Ishikawa (cell line): ENCODE measurements at regions not wholly inside any gene's neighbourhood (a gene's known extent, or its start where the extent isn't known, plus 50 kb on each side); places are given as distances from the start of the nearest gene placed in this dataset.

Source experiments
- CEBPB ChIP-seq: IDR thresholded peaks from 2 replicates; pipeline ENCODE4 v1.6.1; 2012
- CREB1 ChIP-seq: IDR thresholded peaks from 2 replicates; pipeline ENCODE4 v1.6.1; 2012; ENCODE audit warnings: low read depth
- EGR1 ChIP-seq: IDR thresholded peaks from 2 replicates; pipeline ENCODE4 v1.6.1; 2012
- EP300 ChIP-seq: IDR thresholded peaks from 2 replicates; pipeline ENCODE4 v1.6.1; 2012; ENCODE audit warnings: borderline replicate concordance
- FOXM1 ChIP-seq: IDR thresholded peaks from 2 replicates; pipeline ENCODE4 v1.6.1; 2012; ENCODE audit warnings: low read depth, borderline replicate concordance
- MAX ChIP-seq: IDR thresholded peaks from 2 replicates; pipeline ENCODE4 v1.6.1; 2012
- NFIC ChIP-seq: IDR thresholded peaks from 2 replicates; pipeline ENCODE4 v1.6.1; 2012
- RAD21 ChIP-seq: IDR thresholded peaks from 2 replicates; pipeline ENCODE4 v1.6.1; 2012; ENCODE audit warnings: low read depth
- REST ChIP-seq: IDR thresholded peaks from 2 replicates; pipeline ENCODE4 v1.6.1; 2012; ENCODE audit warnings: low read depth, mild to moderate bottlenecking
- TAF1 ChIP-seq: IDR thresholded peaks from 2 replicates; pipeline ENCODE4 v1.6.1; 2012; ENCODE audit warnings: low read depth, mild to moderate bottlenecking
- TCF12 ChIP-seq: IDR thresholded peaks from 2 replicates; pipeline ENCODE4 v1.6.1; 2012; ENCODE audit warnings: low read depth
- TEAD4 ChIP-seq: IDR thresholded peaks from 2 replicates; pipeline ENCODE4 v1.6.1; 2012
- USF1 ChIP-seq: IDR thresholded peaks from 2 replicates; pipeline ENCODE4 v1.6.1; 2012
- YY1 ChIP-seq: IDR thresholded peaks from 2 replicates; pipeline ENCODE4 v1.6.1; 2012; ENCODE audit warnings: low read depth
- ZBTB7A ChIP-seq: IDR thresholded peaks from 2 replicates; pipeline ENCODE4 v1.6.1; 2012; ENCODE audit warnings: low read depth

- peak; percentile 33; the same call in 1 of the 2 replicates for TF ChIP-seq NFIC
- TF ChIP-seq ZBTB7A = no peak
These were observed 586.9 kb upstream of the INTU start for GRCh38 chr4:127045861-127046260.

- TF ChIP-seq MAX = no peak
- no peak for TF ChIP-seq USF1
These were observed 584.8 kb upstream of the INTU start for GRCh38 chr4:127047930-127048329.

- TF ChIP-seq NFIC (no peak), EGR1 (no peak), CREB1 (no peak), RAD21 (no peak), CEBPB (no peak), REST (no peak), MAX (no peak), TCF12 (no peak), TEAD4 (no peak), FOXM1 (no peak), ZBTB7A (no peak), USF1 (no peak)
These were observed 584.2 kb upstream of the INTU start for GRCh38 chr4:127048376-127049044.

- TF ChIP-seq EP300 = no peak
- TF ChIP-seq TCF12 = no peak
- no peak for TF ChIP-seq ZBTB7A
- TF ChIP-seq EGR1 = no peak
- no peak for TF ChIP-seq TEAD4
- TF ChIP-seq USF1 = no peak
- TF ChIP-seq MAX = no peak
- TF ChIP-seq RAD21 = no peak
- TF ChIP-seq TAF1 = no peak
- no peak for TF ChIP-seq CEBPB
These were observed 583.2 kb upstream of the INTU start for GRCh38 chr4:127049526-127049925.

GRCh38 chr4:127052742-127053141 lies 580.0 kb upstream of the INTU start:
- TF ChIP-seq FOXM1 (no peak), ZBTB7A (no peak), EGR1 (no peak), CEBPB (no peak), YY1 (no peak), CREB1 (no peak), TCF12 (no peak), REST (no peak), TEAD4 (no peak), MAX (no peak), TAF1 (no peak)

- TF ChIP-seq MAX (0 out of 2 replicates have a peak, but pooled peaks have one; percentile 6), NFIC (peak; percentile 99), TCF12 (peak; percentile 81), CEBPB (no peak), ZBTB7A (0 out of 2 replicates have a peak, but pooled peaks have one; percentile 57), TEAD4 (peak; percentile 55; the same call in 1 of the 2 replicates), TAF1 (no peak), CREB1 (no peak), EP300 (peak; percentile 68; the same call in 1 of the 2 replicates), RAD21 (0 out of 2 replicates have a peak, but pooled peaks have one; percentile 10), REST (no peak)
These were observed 577.4 kb upstream of the INTU start for GRCh38 chr4:127055357-127055756.
